IMR-90 (cell line): ENCODE measurements at regions not wholly inside any gene's neighbourhood (a gene's known extent, or its start where the extent isn't known, plus 50 kb on each side); places are given as distances from the start of the nearest gene placed in this dataset.

Source experiments
- ATAC-seq: fragments of 200-7000 bp; cut with Tn5 transposase; 2 replicates; pipeline ENCODE4 v1.9.1; 2020; ENCODE audit warnings: low read depth, mild to moderate bottlenecking, moderate library complexity
- BruUV-seq: library from RNA; stranded (reverse); fragments of 400-500 nt; replicated peaks from 2 replicates; lab custom pipeline; 2021; lab: Mats Ljungman, UMichigan
- CTCF ChIA-PET: fragments of 300-600 bp; formaldehyde crosslinking; extraction: SDS; loops from one replicate; lab custom pipeline; 2021; ENCODE audit warnings: antibody characterized with exemption; lab: Yijun Ruan, JAX
- POLR2A ChIA-PET: fragments of 300-600 bp; sonication (Branson Sonifier 250); formaldehyde crosslinking; loops from one replicate; lab custom pipeline; 2022; ENCODE audit warnings: antibody characterized with exemption; ENCODE audit not compliant: unreplicated experiment; lab: Charles Lee
- DNase-seq: peaks from one replicate; pipeline ENCODE4 v3.0.0; 2013
- H2AFZ ChIP-seq: replicated peaks from 2 replicates; pipeline ENCODE3; 2013; ENCODE audit warnings: low read length, mild to moderate bottlenecking; ENCODE audit not compliant: poor library complexity
- H2AK5ac ChIP-seq: 2 replicates; pipeline ENCODE4 v1.6.1; 2013; ENCODE audit warnings: low read depth, low read length, inconsistent platforms
- H2AK9ac ChIP-seq: replicated peaks from 2 replicates; pipeline ENCODE3; 2013; ENCODE audit warnings: mild to moderate bottlenecking, low read depth, low read length, moderate library complexity; ENCODE audit not compliant: poor library complexity
- H2BK120ac ChIP-seq: 2 replicates; pipeline ENCODE4 v1.6.1; 2013; ENCODE audit warnings: low read depth, low read length, inconsistent platforms
- H2BK15ac ChIP-seq: 3 replicates; pipeline ENCODE4 v1.6.1; 2013; ENCODE audit warnings: low read depth, low read length, inconsistent platforms
- H2BK20ac ChIP-seq: 2 replicates; pipeline ENCODE4 v1.6.1; 2013; ENCODE audit warnings: low read depth, mild to moderate bottlenecking, inconsistent platforms, low read length, moderate library complexity
- H2BK5ac ChIP-seq: 2 replicates; pipeline ENCODE4 v1.6.1; 2013; ENCODE audit warnings: mild to moderate bottlenecking, low read depth, low read length, inconsistent platforms; ENCODE audit not compliant: poor library complexity, severe bottlenecking
- H3K14ac ChIP-seq: replicated peaks from 2 replicates; pipeline ENCODE4 v1.6.1; 2013; ENCODE audit warnings: low read depth, low read length, inconsistent platforms
- H3K18ac ChIP-seq: 2 replicates; pipeline ENCODE4 v1.6.1; 2013; ENCODE audit warnings: low read depth, low read length, control low read depth
- H3K23ac ChIP-seq: 2 replicates; pipeline ENCODE4 v1.6.1; 2013; ENCODE audit warnings: low read depth, low read length, inconsistent platforms
- H3K27ac ChIP-seq: 2 replicates; pipeline ENCODE4 v1.5.1; 2013; ENCODE audit warnings: mild to moderate bottlenecking, control low read depth, low read length; ENCODE audit not compliant: insufficient read depth
- H3K27me3 ChIP-seq: 2 replicates; pipeline ENCODE4 v1.6.1; 2013; ENCODE audit warnings: low read length; ENCODE audit not compliant: control insufficient read depth, insufficient read depth
- H3K36me3 ChIP-seq: 2 replicates; pipeline ENCODE4 v1.6.1; 2013; ENCODE audit warnings: low read length, mixed read lengths; ENCODE audit not compliant: control insufficient read depth, insufficient read depth
- H3K4ac ChIP-seq: 2 replicates; pipeline ENCODE4 v1.6.1; 2013; ENCODE audit warnings: low read depth, low read length, inconsistent platforms
- H3K4me1 ChIP-seq: 2 replicates; pipeline ENCODE4 v1.6.1; 2013; ENCODE audit warnings: low read length, mixed read lengths; ENCODE audit not compliant: control insufficient read depth, insufficient read depth
- H3K4me2 ChIP-seq: 2 replicates; pipeline ENCODE4 v1.6.1; 2013; ENCODE audit warnings: low read depth, mild to moderate bottlenecking, control low read depth, low read length, moderate library complexity
- H3K4me3 ChIP-seq: 2 replicates; pipeline ENCODE4 v1.5.1; 2013; ENCODE audit warnings: low read depth, mild to moderate bottlenecking, control low read depth, low read length, moderate library complexity; ENCODE audit not compliant: insufficient read depth
- H3K56ac ChIP-seq: 2 replicates; pipeline ENCODE4 v1.6.1; 2013; ENCODE audit warnings: low read length, inconsistent platforms; ENCODE audit not compliant: insufficient read depth; ENCODE audit errors: extremely low read depth
- H3K79me1 ChIP-seq, 2 experiments: 2 replicates each; pipeline ENCODE4 v1.6.1; 2013; ENCODE audit warnings: low read length in 2 of 2, inconsistent platforms in 1 of 2, low read depth in 1 of 2
- H3K9ac ChIP-seq: 2 replicates; pipeline ENCODE4 v1.6.1; 2013; ENCODE audit warnings: low read depth, low read length, control low read depth
- H3K9me1 ChIP-seq: 2 replicates; pipeline ENCODE4 v1.6.1; 2013; ENCODE audit warnings: low read length, inconsistent platforms; ENCODE audit not compliant: insufficient read depth
- H3K9me3 ChIP-seq: 2 replicates; pipeline ENCODE4 v1.6.1; 2013; ENCODE audit warnings: low read length; ENCODE audit not compliant: control insufficient read depth, insufficient read depth
- H4K20me1 ChIP-seq: 2 replicates; pipeline ENCODE4 v1.6.1; 2013; ENCODE audit warnings: low read length, inconsistent platforms; ENCODE audit not compliant: insufficient read depth
- H4K5ac ChIP-seq: 2 replicates; pipeline ENCODE4 v1.6.1; 2013; ENCODE audit warnings: mild to moderate bottlenecking, low read depth, low read length, control low read depth
- H4K8ac ChIP-seq, 2 experiments: 2 replicates each; pipeline ENCODE4 v1.6.1; 2013; ENCODE audit warnings: low read depth in 2 of 2, low read length in 2 of 2, control low read depth in 1 of 2, inconsistent platforms in 1 of 2
- H4K91ac ChIP-seq: 2 replicates; pipeline ENCODE4 v1.6.1; 2013; ENCODE audit warnings: low read depth, low read length, inconsistent platforms; ENCODE audit not compliant: insufficient read depth
- CEBPB ChIP-seq: IDR thresholded peaks from 2 replicates; pipeline ENCODE4 v1.6.1; 2012; ENCODE audit warnings: low read depth, low read length, improper control_type of control experiment
- FOS ChIP-seq: fragments of 150-350 bp; IDR thresholded peaks from 2 replicates; pipeline ENCODE4 v1.6.1; 2016; ENCODE audit warnings: low read depth, low read length
- RAD21 ChIP-seq: IDR thresholded peaks from 2 replicates; pipeline ENCODE4 v1.6.1; 2012; ENCODE audit warnings: low read length, improper control_type of control experiment
- WGBS, 2 experiments: methylation state at CpG; one replicate each; pipeline versions ENCODE4 v1.1.5 to v1.1.7; 2013; ENCODE audit warnings: missing lambda C conversion rate in 2 of 2; ENCODE audit not compliant: insufficient read length in 1 of 2; ENCODE audit errors: extremely low coverage in 2 of 2; 5-methylcytosine and 5-hydroxymethylcytosine counted together
- dilution Hi-C: fragments of 300-500 bp; cut with HindIII; formaldehyde crosslinking; loops from one replicate; pipeline ENCODE4 v1.14.3; 2018; ENCODE audit warnings: low sequenced_read_pairs; ENCODE audit not compliant: unreplicated experiment
- in situ Hi-C: fragments of 300-500 bp; cut with MboI; formaldehyde crosslinking; loops from 3 replicates; pipeline ENCODE4 v1.14.3; 2019; ENCODE audit warnings: low sequenced_read_pairs, inconsistent platforms, mixed read lengths
- intact Hi-C: fragments of 100-400 bp; cut with micrococcal nuclease; formaldehyde crosslinking; loops from 2 replicates; pipeline ENCODE4 v1.10.0; 2022

DNA sequence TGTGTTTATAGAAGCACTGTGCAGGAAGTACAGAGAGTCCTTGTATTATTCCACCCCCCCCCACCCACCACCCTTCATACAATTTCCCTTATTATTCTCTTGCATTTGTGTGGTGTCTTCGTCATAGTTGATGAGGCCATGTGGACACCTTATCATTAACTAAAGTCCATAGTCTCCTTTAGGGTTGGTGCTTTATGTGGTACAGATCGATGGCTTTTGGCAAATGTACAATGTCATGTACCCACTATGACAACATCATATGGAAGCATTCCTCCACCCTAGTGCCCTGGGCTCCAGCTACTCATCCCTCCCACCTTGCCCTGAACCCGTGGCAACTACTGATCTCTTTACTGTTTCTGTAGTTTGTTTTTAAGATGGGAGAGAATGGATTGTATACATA, 93.8 kb upstream of the HDAC4 start:
- Histone ChIP-seq H3K36me3 (no peaks in the 10 kb centered on the region), H3K79me1 (no peaks in the 10 kb centered on the region), H4K8ac (no peak overlapping the region), H4K5ac (no peak overlapping the region), H2AK9ac (no peak overlapping the region), H3K4ac (no peak overlapping the region), H2AFZ (no peak overlapping the region), H2BK5ac (no peak overlapping the region), H3K4me3 (no peak overlapping the region), H3K4me1 (no peaks in the 10 kb centered on the region), H3K23ac (no peak overlapping the region), H2BK15ac (no peak overlapping the region), H3K4me2 (no peak overlapping the region), H3K27ac (no peak overlapping the region), H2AK5ac (no peak overlapping the region), H3K27me3 (no peaks in the 10 kb centered on the region; the same call in 1 of the 2 replicates), H3K18ac (no peak overlapping the region), H3K9me3 (peaks cover 5% of the 10 kb centered on the region), H4K20me1 (no peaks in the 10 kb centered on the region), H3K14ac (no peak overlapping the region), H2BK20ac (no peak overlapping the region), H3K56ac (no peak overlapping the region), H4K91ac (no peak overlapping the region), H2BK120ac (no peak overlapping the region), H3K9me1 (no peaks in the 10 kb centered on the region), H3K9ac (no peak overlapping the region)
- TF ChIP-seq FOS = no peak
- no peak for TF ChIP-seq RAD21
- TF ChIP-seq CEBPB = no peak
- ATAC-seq (no peak), DNase-seq (no peak)
- dilution Hi-C loops = no loop called here
- BruUV-seq = no TSS peak
- in situ Hi-C loops = no loop called here
- intact Hi-C loops = no loop called here
- POLR2A ChIA-PET = no interaction called here
- CTCF ChIA-PET = no interaction called here
- WGBS, 2 experiments = no CpG with 5 or more reads among the region's 3 CpGs
